Stimulated activated CD4-positive, alpha-beta T cell treated with anti-CD3 and anti-CD28 coated beads, Interleukin-12 subunit alpha, Interleukin-12 subunit beta, amount 100 ng/mL, for 24 hours (primary cell): ENCODE measurements at regions not wholly inside any gene's neighbourhood (a gene's known extent, or its start where the extent isn't known, plus 50 kb on each side); places are given as distances from the start of the nearest gene placed in this dataset.

Experiments
- DNase-seq, 2 experiments: peaks; one replicate each; pipeline ENCODE4 v3.0.0-alpha.2; 2020; ENCODE audit warnings: low read depth in 2 of 2

DNA sequence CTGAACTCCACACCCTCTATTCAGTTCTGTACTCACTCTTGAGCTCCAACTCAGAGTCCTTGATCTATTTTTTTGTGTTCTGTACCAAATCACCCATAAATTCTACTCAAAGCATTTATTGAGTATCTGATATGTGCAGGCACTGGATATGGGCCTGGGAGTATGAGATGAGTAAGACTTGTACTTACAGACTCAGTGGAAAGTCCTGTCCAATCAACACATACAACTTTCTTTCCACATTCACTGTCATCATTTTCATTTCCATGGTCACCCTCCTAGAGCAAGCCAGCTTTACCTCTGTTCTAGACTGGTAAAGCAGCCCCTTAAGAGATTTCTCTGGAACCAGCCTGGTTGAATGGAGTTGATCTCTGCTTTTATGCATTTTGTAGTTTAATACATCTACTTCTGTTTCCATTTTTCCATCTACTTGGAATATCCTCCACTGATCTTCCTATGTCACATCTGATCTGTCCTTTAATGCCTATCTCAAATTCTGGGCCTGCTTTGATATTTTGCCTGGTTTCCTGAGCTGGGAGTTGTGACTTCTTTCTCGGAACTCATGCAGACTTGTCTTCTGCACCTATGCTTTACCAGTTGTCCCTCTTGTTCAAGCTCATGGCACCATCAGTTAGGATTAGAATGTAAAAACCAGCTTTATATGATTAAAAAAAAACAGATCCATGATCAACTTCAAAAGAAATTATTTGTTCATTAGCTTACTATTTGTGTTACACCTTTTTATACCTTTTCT, 96.9 kb upstream of the GLS start:
- no peak for DNase-seq

DNA sequence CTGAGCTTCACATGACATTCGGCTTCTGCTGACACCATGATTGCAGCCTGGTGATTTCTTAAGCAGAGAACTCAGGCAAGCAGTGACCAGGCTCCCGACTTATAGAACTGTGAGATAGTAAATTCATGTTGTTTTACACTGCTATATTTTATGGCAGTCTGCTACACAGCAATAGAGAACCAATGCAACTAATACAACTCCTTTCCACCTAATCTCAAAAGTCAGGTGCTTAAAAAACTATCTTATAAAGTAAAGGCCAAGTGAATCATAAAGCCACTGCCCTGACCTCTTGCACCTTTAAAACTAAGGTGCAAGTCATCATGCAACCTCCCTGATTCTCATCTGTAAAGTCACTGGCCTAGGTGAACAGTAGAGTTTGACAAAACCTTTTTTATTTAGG, 95.3 kb upstream of the GLS start:
- DNase-seq: no peak

- DNase-seq: no peak
Measured at GRCh38 chr2:190786404-190787166, 94.0 kb upstream of the GLS start.

- DNase-seq: no peak
Measured at GRCh38 chr2:190787743-190788235, 92.8 kb upstream of the GLS start.

DNA sequence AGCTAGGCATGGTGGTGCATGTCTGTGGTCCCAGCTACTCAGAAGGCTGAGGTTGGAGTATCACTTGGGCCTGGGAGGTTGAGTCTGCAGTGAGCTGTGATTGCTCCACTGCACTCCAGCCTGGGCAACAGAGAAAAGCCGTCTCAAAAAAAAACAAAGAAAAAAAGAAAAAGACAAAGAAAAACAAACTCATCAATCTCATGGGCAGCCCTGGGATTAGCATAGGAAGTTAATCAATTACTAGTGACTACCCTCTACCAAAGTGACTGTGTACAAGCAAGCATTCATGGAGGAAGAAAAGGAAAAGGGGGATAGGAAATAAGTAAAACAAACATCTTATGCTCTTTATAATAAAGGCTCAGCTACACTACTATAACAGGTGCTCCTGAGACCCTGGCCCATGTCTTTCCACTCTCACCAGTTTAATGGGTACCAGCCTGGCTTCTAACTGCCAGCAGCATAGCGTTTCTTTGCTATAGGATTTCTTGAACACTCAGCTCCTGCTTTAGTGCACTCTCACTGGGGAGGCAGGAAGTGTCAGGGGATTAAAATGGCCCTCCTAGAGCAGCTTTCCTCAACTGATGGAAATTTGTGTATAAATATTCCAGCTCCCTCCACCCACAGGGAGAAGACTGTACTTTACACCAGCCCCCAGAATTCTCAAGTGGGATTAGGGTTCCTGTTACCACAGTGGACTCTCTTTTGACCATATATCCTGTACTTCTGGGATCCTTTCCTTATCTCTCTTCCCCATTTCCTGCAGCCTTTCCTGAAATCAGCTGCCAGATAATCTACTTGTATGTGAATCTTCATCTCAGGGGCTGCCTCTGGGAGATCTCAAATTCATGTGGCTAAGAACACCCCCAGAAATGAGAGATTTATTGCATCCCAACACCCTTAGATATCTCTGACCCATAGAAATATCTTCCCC, 91.3 kb upstream of the GLS start:
- DNase-seq: no peak

- peak; percentile 13 to 51 for DNase-seq
Measured at GRCh38 chr2:190791347-190791975, 89.2 kb upstream of the GLS start.

GRCh38 chr2:190791976-190792575, 88.5 kb upstream of the GLS start:
- no peak for DNase-seq

- DNase-seq: no peak
Measured at GRCh38 chr2:190792956-190793888, 87.4 kb upstream of the GLS start.

- DNase-seq: no peak
Measured at GRCh38 chr2:190794377-190794776, 86.2 kb upstream of the GLS start.

DNA sequence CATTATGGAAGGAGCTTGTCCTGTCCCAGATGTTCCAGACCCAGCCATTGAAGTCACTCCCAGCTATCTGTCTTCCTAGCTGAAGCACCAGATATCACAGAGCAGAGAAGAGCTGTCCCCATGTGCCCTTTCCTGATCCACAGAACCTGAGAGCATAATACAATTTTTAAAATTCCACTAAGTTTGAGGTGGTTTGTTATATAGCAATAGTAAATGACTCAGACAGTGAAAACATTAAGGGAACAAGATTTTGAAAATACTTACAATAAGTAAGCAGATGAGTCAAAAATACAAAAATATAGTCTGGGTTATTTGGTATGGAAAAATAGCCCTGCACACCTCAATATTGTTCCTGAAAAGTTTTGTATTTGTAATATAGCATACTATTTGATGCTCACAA, 85.8 kb upstream of the GLS start:
- DNase-seq: no peak

- no peak for DNase-seq
Measured at GRCh38 chr2:190795686-190796085, 84.9 kb upstream of the GLS start.

GRCh38 chr2:190799999-190800398, 80.6 kb upstream of the GLS start:
- DNase-seq: no peak

GRCh38 chr2:190800528-190800927, 80.1 kb upstream of the GLS start:
- no peak for DNase-seq

GRCh38 chr2:190802129-190802528, 78.5 kb upstream of the GLS start:
- no peak for DNase-seq

DNA sequence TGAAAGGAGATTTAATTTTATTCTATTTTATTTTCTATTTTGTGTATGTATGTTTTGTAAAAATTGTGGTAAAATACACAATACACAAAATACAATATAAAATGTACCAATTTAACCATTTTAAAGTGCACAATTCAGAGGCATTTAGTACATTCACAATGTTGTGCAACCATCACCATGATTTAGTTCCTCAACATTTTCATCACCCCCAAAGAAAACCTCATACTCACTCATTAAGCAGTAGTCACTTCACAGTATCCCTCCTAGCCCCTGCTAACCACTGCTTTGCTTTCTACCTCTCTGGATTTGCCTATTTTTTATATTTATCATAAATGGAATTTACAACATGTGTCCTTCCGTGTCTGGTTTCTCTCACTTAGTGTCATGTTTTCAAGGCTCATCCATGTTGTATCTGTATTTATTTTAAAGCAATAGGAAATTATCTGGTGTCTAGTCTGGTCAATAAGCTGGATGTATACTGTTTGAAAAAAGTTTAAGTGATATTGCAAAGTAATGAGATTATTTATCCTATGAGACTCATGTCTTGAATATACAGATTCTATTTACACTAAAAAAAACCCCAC, 77.9 kb upstream of the GLS start:
- DNase-seq: no peak

- DNase-seq: no peak
Measured at GRCh38 chr2:190804182-190804795, 76.3 kb upstream of the GLS start.

GRCh38 chr2:190805126-190805525, 75.5 kb upstream of the GLS start:
- no peak for DNase-seq

DNA sequence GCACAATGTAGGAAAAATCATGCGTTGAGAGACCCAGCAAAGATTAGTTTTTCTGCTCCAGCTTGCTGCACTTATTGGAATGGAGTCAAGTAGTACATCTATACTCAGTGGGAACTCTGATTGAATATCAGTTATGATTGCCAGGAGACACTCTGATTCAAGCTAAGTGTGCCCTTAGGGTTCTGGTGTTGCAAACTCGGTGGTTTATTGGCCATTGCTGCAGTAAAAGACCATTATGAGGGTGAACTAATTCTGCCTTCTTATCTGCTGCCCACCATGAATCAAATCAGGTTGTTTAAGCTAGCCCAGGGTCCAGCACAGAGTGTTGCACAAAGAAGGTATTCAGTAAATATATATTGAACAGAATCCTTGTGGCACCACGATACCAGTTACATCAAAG, 74.8 kb upstream of the GLS start:
- no peak for DNase-seq

DNA sequence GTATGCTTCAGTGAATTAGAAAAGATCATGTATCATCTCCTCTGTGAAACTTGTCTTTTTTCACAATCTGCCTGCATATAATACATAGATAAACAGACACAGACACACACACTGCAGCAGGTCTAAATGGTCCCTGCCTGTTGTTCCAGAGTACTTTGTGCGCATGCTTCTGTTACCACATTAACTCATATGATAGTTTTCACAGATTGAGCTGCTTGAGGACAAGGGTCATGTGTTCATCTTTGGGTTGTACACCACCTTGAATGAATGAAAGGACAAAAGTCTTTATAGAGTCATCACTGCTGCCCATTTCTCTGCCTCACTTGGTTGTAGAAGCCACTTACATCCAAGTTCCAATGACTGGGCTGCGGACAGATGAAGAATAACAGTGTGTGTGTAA, 72.7 kb upstream of the GLS start:
- no peak for DNase-seq
